ENCODE measurements at regions not wholly inside any gene's neighbourhood (a gene's known extent, or its start where the extent isn't known, plus 50 kb on each side); places are given as distances from the start of the nearest gene placed in this dataset.

GRCh38 chr14:44372231-44372630 lies 134.9 kb downstream of the FSCB start:
- no peak overlapping the region for H3K27ac ChIP-seq
- TF ChIP-seq ZFX (IDR thresholded peaks at IDR 0.05) (no peak), CTCF (conservative IDR thresholded peaks at IDR 0.05) (no peak)

GRCh38 chr14:44370727-44371126 lies 136.4 kb downstream of the FSCB start:
- TF ChIP-seq CTCF (conservative IDR thresholded peaks at IDR 0.05) = no peak
- TF ChIP-seq ZFX (IDR thresholded peaks at IDR 0.05) = no peak
- H3K27ac ChIP-seq = no peak overlapping the region

- peak; percentile 13; the same call in 1 of the 2 replicates for TF ChIP-seq CTCF (conservative IDR thresholded peaks at IDR 0.05)
- no peak for TF ChIP-seq ZFX (IDR thresholded peaks at IDR 0.05)
- no peak overlapping the region for H3K27ac ChIP-seq
Measured at GRCh38 chr14:44369401-44370123, 137.5 kb downstream of the FSCB start.

GRCh38 chr14:44361083-44361482 lies 146.0 kb downstream of the FSCB start:
- TF ChIP-seq CTCF (conservative IDR thresholded peaks at IDR 0.05) = no peak
- TF ChIP-seq ZFX (IDR thresholded peaks at IDR 0.05) = no peak
- no peak overlapping the region for H3K27ac ChIP-seq

- TF ChIP-seq ZFX (IDR thresholded peaks at IDR 0.05) (no peak), CTCF (conservative IDR thresholded peaks at IDR 0.05) (no peak)
- H3K27ac ChIP-seq = no peak overlapping the region
Measured at GRCh38 chr14:44353805-44354204, 153.3 kb downstream of the FSCB start.

GRCh38 chr14:44352201-44352600 lies 154.9 kb downstream of the FSCB start:
- no peak for TF ChIP-seq CTCF (conservative IDR thresholded peaks at IDR 0.05)
- no peak overlapping the region for H3K27ac ChIP-seq

GRCh38 chr14:44347316-44347715 lies 159.8 kb downstream of the FSCB start:
- no peak for TF ChIP-seq CTCF (conservative IDR thresholded peaks at IDR 0.05)
- no peak for TF ChIP-seq ZFX (IDR thresholded peaks at IDR 0.05)
- no peak overlapping the region for H3K27ac ChIP-seq
